ENCODE measurements at regions not wholly inside any gene's neighbourhood (a gene's known extent, or its start where the extent isn't known, plus 50 kb on each side); places are given as distances from the start of the nearest gene placed in this dataset.

- TF ChIP-seq SP1 (IDR thresholded peaks at IDR 0.05), result no peak
- TF ChIP-seq, protein P1, sequence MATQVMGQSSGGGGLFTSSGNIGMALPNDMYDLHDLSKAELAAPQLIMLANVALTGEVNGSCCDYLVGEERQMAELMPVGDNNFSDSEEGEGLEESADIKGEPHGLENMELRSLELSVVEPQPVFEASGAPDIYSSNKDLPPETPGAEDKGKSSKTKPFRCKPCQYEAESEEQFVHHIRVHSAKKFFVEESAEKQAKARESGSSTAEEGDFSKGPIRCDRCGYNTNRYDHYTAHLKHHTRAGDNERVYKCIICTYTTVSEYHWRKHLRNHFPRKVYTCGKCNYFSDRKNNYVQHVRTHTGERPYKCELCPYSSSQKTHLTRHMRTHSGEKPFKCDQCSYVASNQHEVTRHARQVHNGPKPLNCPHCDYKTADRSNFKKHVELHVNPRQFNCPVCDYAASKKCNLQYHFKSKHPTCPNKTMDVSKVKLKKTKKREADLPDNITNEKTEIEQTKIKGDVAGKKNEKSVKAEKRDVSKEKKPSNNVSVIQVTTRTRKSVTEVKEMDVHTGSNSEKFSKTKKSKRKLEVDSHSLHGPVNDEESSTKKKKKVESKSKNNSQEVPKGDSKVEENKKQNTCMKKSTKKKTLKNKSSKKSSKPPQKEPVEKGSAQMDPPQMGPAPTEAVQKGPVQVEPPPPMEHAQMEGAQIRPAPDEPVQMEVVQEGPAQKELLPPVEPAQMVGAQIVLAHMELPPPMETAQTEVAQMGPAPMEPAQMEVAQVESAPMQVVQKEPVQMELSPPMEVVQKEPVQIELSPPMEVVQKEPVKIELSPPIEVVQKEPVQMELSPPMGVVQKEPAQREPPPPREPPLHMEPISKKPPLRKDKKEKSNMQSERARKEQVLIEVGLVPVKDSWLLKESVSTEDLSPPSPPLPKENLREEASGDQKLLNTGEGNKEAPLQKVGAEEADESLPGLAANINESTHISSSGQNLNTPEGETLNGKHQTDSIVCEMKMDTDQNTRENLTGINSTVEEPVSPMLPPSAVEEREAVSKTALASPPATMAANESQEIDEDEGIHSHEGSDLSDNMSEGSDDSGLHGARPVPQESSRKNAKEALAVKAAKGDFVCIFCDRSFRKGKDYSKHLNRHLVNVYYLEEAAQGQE (IDR thresholded peaks at IDR 0.05), result no peak
- TF ChIP-seq JUND (IDR thresholded peaks at IDR 0.05), result no peak
- TF ChIP-seq NR2F2 (IDR thresholded peaks at IDR 0.05), result no peak
- no peak for TF ChIP-seq FOXA1 (IDR thresholded peaks at IDR 0.05)
- TF ChIP-seq, protein P2, sequence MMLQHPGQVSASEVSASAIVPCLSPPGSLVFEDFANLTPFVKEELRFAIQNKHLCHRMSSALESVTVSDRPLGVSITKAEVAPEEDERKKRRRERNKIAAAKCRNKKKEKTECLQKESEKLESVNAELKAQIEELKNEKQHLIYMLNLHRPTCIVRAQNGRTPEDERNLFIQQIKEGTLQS (IDR thresholded peaks at IDR 0.05), result no peak
- TF ChIP-seq HNF4G (IDR thresholded peaks at IDR 0.05), result no peak
- TF ChIP-seq, protein P3, sequence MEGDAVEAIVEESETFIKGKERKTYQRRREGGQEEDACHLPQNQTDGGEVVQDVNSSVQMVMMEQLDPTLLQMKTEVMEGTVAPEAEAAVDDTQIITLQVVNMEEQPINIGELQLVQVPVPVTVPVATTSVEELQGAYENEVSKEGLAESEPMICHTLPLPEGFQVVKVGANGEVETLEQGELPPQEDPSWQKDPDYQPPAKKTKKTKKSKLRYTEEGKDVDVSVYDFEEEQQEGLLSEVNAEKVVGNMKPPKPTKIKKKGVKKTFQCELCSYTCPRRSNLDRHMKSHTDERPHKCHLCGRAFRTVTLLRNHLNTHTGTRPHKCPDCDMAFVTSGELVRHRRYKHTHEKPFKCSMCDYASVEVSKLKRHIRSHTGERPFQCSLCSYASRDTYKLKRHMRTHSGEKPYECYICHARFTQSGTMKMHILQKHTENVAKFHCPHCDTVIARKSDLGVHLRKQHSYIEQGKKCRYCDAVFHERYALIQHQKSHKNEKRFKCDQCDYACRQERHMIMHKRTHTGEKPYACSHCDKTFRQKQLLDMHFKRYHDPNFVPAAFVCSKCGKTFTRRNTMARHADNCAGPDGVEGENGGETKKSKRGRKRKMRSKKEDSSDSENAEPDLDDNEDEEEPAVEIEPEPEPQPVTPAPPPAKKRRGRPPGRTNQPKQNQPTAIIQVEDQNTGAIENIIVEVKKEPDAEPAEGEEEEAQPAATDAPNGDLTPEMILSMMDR (IDR thresholded peaks at IDR 0.05; ENCODE audit: low read depth, low read length, missing input control), result no peak
- no peak for TF ChIP-seq HNF4A (conservative IDR thresholded peaks at IDR 0.05)
- TF ChIP-seq RXRA (IDR thresholded peaks at IDR 0.05), result no peak
- no peak for TF ChIP-seq ZBTB33 (IDR thresholded peaks at IDR 0.05)
- no peak for TF ChIP-seq TAF1 (conservative IDR thresholded peaks at IDR 0.05)
- DNase-seq (ENCODE audit: low spot score), result no peak
- peaks cover 0 to 2% (median 0%) of the 10 kb centered on the region in 4 donors for H3K27me3 ChIP-seq (ENCODE audit: control insufficient read depth in 4 of 4, insufficient read depth in 4 of 4, low read length in 3 of 4)
- H3K4me1 ChIP-seq (ENCODE audit: control insufficient read depth in 4 of 4, insufficient read depth in 4 of 4, low read length in 3 of 4), result no peaks in the 10 kb centered on the region
- H3K27ac ChIP-seq (ENCODE audit: low read depth in 1 of 2, low read length in 2 of 2), result no peak overlapping the region
- no peak overlapping the region for H3K4me3 ChIP-seq (ENCODE audit: low read depth in 1 of 3, low read length in 3 of 3)
- H3K36me3 ChIP-seq (ENCODE audit: control insufficient read depth in 4 of 4, insufficient read depth in 3 of 4, low read depth in 1 of 4, low read length in 3 of 4), result no peaks in the 10 kb centered on the region
- no peaks in the 10 kb centered on the region for H3K9me3 ChIP-seq (ENCODE audit: control insufficient read depth in 4 of 4, low read length in 3 of 4)
- H3K9ac ChIP-seq (ENCODE audit: low read depth in 1 of 2, low read length in 2 of 2), result no peak overlapping the region
- WGBS, result 70% methylated on average over 2 of the region's 2 CpGs
Measured at GRCh38 chr12:58171914-58172313, 230.5 kb downstream of the ATP23 start.

DNA sequence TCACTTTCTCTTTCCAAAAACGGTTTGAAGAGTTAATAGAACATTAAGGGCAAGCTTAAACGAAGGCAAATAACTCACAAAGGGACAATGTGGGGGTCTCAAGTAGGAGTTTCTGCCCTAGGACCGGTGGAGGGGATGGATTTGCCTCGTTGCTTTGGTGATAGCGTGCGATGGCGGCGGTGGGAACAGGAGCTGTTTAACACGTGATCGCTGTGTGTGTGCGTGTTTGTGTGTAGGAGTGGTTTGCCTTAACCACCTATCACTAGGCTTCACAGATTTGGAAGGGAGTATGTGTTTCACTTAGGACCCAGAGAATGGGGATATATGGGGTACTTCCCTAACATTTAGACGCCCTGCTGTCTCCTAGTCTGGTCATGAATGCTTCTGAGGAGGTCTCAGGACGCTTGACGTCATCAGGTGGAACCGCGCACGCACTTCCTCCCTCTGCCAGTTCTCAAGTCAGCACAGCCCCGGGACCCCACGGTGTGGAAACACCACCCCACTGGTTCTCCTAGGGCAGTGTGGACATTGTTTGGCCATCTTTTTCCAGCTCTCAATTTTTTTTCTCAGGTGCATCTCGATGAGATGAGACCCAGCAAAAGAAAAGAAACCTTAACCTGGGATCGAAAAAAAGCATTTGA lies 231.2 kb downstream of the ATP23 start:
- no peaks in the 10 kb centered on the region for H3K36me3 ChIP-seq (ENCODE audit: control insufficient read depth in 4 of 4, insufficient read depth in 3 of 4, low read depth in 1 of 4, low read length in 3 of 4)
- no peaks in the 10 kb centered on the region for H3K9me3 ChIP-seq (ENCODE audit: control insufficient read depth in 4 of 4, low read length in 3 of 4)
- TF ChIP-seq, protein P4, sequence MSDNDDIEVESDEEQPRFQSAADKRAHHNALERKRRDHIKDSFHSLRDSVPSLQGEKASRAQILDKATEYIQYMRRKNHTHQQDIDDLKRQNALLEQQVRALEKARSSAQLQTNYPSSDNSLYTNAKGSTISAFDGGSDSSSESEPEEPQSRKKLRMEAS (IDR thresholded peaks at IDR 0.05), result no peak
- no peak for TF ChIP-seq RXRA (IDR thresholded peaks at IDR 0.05)
- TF ChIP-seq EGR1 (IDR thresholded peaks at IDR 0.05; ENCODE audit: low read depth in 2 of 2), result no peak
- no peak for TF ChIP-seq SP1 (IDR thresholded peaks at IDR 0.05)
- no peak overlapping the region for H3K4me3 ChIP-seq (ENCODE audit: low read depth in 1 of 3, low read length in 3 of 3)
- DNase-seq (ENCODE audit: low spot score), result no peak
- no peaks in the 10 kb centered on the region for H3K4me1 ChIP-seq (ENCODE audit: control insufficient read depth in 4 of 4, insufficient read depth in 4 of 4, low read length in 3 of 4)
- H3K9ac ChIP-seq (ENCODE audit: low read depth in 1 of 2, low read length in 2 of 2), result no peak overlapping the region
- H3K27me3 ChIP-seq (ENCODE audit: control insufficient read depth in 4 of 4, insufficient read depth in 4 of 4, low read length in 3 of 4), result peaks cover 0 to 2% (median 0%) of the 10 kb centered on the region in 4 donors
- no peak overlapping the region for H3K27ac ChIP-seq (ENCODE audit: low read depth in 1 of 2, low read length in 2 of 2)
- 88% methylated on average over 21 of the region's 21 CpGs for WGBS

Measured in liver (tissue), 8 donors.